GM13977 (cell line): ENCODE measurements at regions not wholly inside any gene's neighbourhood (a gene's known extent, or its start where the extent isn't known, plus 50 kb on each side); places are given as distances from the start of the nearest gene placed in this dataset.

Experiments used
- DNase-seq: peaks from one replicate; pipeline ENCODE4 v3.0.0; 2012; ENCODE audit warnings: low spot score
- CTCF ChIP-seq: IDR thresholded peaks from 2 replicates; pipeline ENCODE4 v1.5.1; 2012; ENCODE audit warnings: mild to moderate bottlenecking, control low read depth; ENCODE audit not compliant: insufficient read depth; ENCODE audit errors: extremely low read depth, missing control alignments
- in situ Hi-C: fragments of 300-500 bp; cut with MboI; formaldehyde crosslinking; loops from one replicate; pipeline ENCODE4 v1.12.0; 2022; ENCODE audit warnings: low sequenced_read_pairs, low pct_unique_long_range_greater_than_20kb, mixed read lengths, inconsistent platforms; ENCODE audit not compliant: unreplicated experiment

GRCh38 chr5:17801595-17801994 lies 167.3 kb downstream of the TAF11L14 start:
- TF ChIP-seq CTCF: no peak
- DNase-seq: no peak
- in situ Hi-C loops: no loop called here

GRCh38 chr5:17802256-17802655 lies 168.0 kb downstream of the TAF11L14 start:
- no peak for TF ChIP-seq CTCF
- no peak for DNase-seq
- in situ Hi-C loops: no loop called here

- in situ Hi-C loops: no loop called here
- no peak for TF ChIP-seq CTCF
- no peak for DNase-seq
These were observed 169.7 kb downstream of the TAF11L14 start for GRCh38 chr5:17803971-17804370.

- TF ChIP-seq CTCF: no peak
- in situ Hi-C loops: no loop called here
- no peak for DNase-seq
These were observed 171.1 kb downstream of the TAF11L14 start for GRCh38 chr5:17805227-17805825.

GRCh38 chr5:17806818-17807468 lies 172.7 kb downstream of the TAF11L14 start:
- in situ Hi-C loops: no loop called here
- DNase-seq: no peak
- TF ChIP-seq CTCF: no peak

GRCh38 chr5:17808566-17808965 lies 174.3 kb downstream of the TAF11L14 start:
- TF ChIP-seq CTCF: no peak
- no peak for DNase-seq
- in situ Hi-C loops: no loop called here
